ENCODE measurements at regions not wholly inside any gene's neighbourhood (a gene's known extent, or its start where the extent isn't known, plus 50 kb on each side); places are given as distances from the start of the nearest gene placed in this dataset.

- no peak for TF ChIP-seq CTCF (IDR thresholded peaks at IDR 0.05)
- no peak for TF ChIP-seq POLR2AphosphoS5 (IDR thresholded peaks at IDR 0.05)
Measured at GRCh38 chr18:68469049-68469625, 245.8 kb downstream of the TMX3 start.

All from upper lobe of left lung (tissue), 4 donors.